Neuronal stem cell (in vitro differentiated cells): ENCODE measurements at regions not wholly inside any gene's neighbourhood (a gene's known extent, or its start where the extent isn't known, plus 50 kb on each side); places are given as distances from the start of the nearest gene placed in this dataset.

Experiments
- DNase-seq: peaks from one replicate; pipeline ENCODE4 v3.0.0-alpha.2; 2013; ENCODE audit warnings: low spot score
- H2AFZ ChIP-seq: one replicate; pipeline ENCODE4 v1.6.1; 2013; ENCODE audit warnings: mild to moderate bottlenecking, low read length, inconsistent platforms
- H2AK5ac ChIP-seq: 2 replicates; pipeline ENCODE4 v1.6.1; 2013; ENCODE audit warnings: low read depth, mild to moderate bottlenecking, inconsistent platforms, low read length, moderate library complexity, mixed read lengths
- H2BK120ac ChIP-seq: 2 replicates; pipeline ENCODE4 v1.6.1; 2013; ENCODE audit warnings: low read depth, mild to moderate bottlenecking, inconsistent platforms, low read length, moderate library complexity, mixed read lengths
- H2BK12ac ChIP-seq: one replicate; pipeline ENCODE4 v1.6.1; 2013; ENCODE audit warnings: low read length, inconsistent platforms
- H2BK15ac ChIP-seq: 2 replicates; pipeline ENCODE4 v1.6.1; 2013; ENCODE audit warnings: mild to moderate bottlenecking, low read length, inconsistent platforms, mixed read lengths
- H2BK5ac ChIP-seq: one replicate; pipeline ENCODE4 v1.6.1; 2013; ENCODE audit warnings: inconsistent platforms, mild to moderate bottlenecking, low read length, moderate library complexity
- H3K14ac ChIP-seq: one replicate; pipeline ENCODE4 v1.6.1; 2013; ENCODE audit warnings: low read length, inconsistent platforms
- H3K18ac ChIP-seq: 2 replicates; pipeline ENCODE4 v1.6.1; 2013; ENCODE audit warnings: low read length, inconsistent platforms
- H3K23ac ChIP-seq: 2 replicates; pipeline ENCODE4 v1.6.1; 2013; ENCODE audit warnings: low read depth, mild to moderate bottlenecking, mixed read lengths, low read length, inconsistent platforms; ENCODE audit not compliant: poor library complexity
- H3K27ac ChIP-seq: replicated peaks from 3 replicates; pipeline ENCODE4 v1.5.1; 2013; ENCODE audit warnings: low read length, inconsistent platforms
- H3K27me3 ChIP-seq, 3 experiments: 2 replicates each; pipeline ENCODE4 v1.6.1; 2013; ENCODE audit warnings: low read length in 3 of 3, mild to moderate bottlenecking in 2 of 3, inconsistent platforms in 1 of 3, low read depth in 1 of 3, mixed read lengths in 1 of 3, moderate library complexity in 1 of 3; ENCODE audit not compliant: control insufficient read depth in 3 of 3, insufficient read depth in 3 of 3
- H3K36me3 ChIP-seq, 2 donors: replicated peaks in 1 of 2; 2 replicates each; pipeline ENCODE4 v1.6.1; 2013; ENCODE audit warnings: low read length in 2 of 2; ENCODE audit not compliant: control insufficient read depth in 2 of 2, insufficient read depth in 2 of 2
- H3K4ac ChIP-seq: 2 replicates; pipeline ENCODE4 v1.6.1; 2013; ENCODE audit warnings: inconsistent platforms, mild to moderate bottlenecking, low read length, moderate library complexity
- H3K4me1 ChIP-seq, 2 donors: 1 replicate in 1 of 2; 2 replicates in 1 of 2; pipeline ENCODE4 v1.6.1; 2013; ENCODE audit warnings: low read length in 2 of 2, low read depth in 1 of 2; ENCODE audit not compliant: control insufficient read depth in 2 of 2, insufficient read depth in 1 of 2
- H3K4me2 ChIP-seq: one replicate; pipeline ENCODE4 v1.6.1; 2013; ENCODE audit warnings: mild to moderate bottlenecking, low read length, inconsistent platforms; ENCODE audit not compliant: insufficient read depth, poor library complexity, severe bottlenecking
- H3K4me3 ChIP-seq, 2 donors: 2 replicates each; pipeline ENCODE4 v1.5.1; 2013; ENCODE audit warnings: low read length in 2 of 2, mild to moderate bottlenecking in 2 of 2, inconsistent platforms in 1 of 2, moderate library complexity in 1 of 2
- H3K79me1 ChIP-seq: one replicate; pipeline ENCODE4 v1.6.1; 2013; ENCODE audit warnings: low read depth, mild to moderate bottlenecking, inconsistent platforms, low read length, moderate library complexity
- H3K9ac ChIP-seq: one replicate; pipeline ENCODE4 v1.6.1; 2013; ENCODE audit warnings: mild to moderate bottlenecking, low read depth, low read length, inconsistent platforms; ENCODE audit not compliant: poor library complexity
- H3K9me3 ChIP-seq, 2 donors: replicated peaks in 1 of 2; 2 replicates each; pipeline versions ENCODE3 to v1.6.1; 2013; ENCODE audit warnings: low read length in 2 of 2, mild to moderate bottlenecking in 2 of 2, inconsistent platforms in 1 of 2, low read depth in 1 of 2, mixed read lengths in 1 of 2, moderate library complexity in 1 of 2; ENCODE audit not compliant: control insufficient read depth in 2 of 2, insufficient read depth in 1 of 2
- H4K8ac ChIP-seq: one replicate; pipeline ENCODE4 v1.6.1; 2013; ENCODE audit warnings: low read depth, mild to moderate bottlenecking, inconsistent platforms, low read length, moderate library complexity
- H4K91ac ChIP-seq: one replicate; pipeline ENCODE4 v1.6.1; 2013; ENCODE audit warnings: low read length, low read depth, mild to moderate bottlenecking, inconsistent platforms; ENCODE audit not compliant: poor library complexity
- WGBS, 2 donors: extraction: QIAGEN DNeasy Blood & Tissue Kit; methylation state at CpG; one replicate each; pipeline ENCODE4 v1.1.7; 2013; ENCODE audit warnings: missing lambda C conversion rate in 2 of 2, mixed read lengths in 1 of 2; ENCODE audit not compliant: insufficient read length in 2 of 2, insufficient replicate concordance in 1 of 2; ENCODE audit errors: extremely low coverage in 2 of 2; 5-methylcytosine and 5-hydroxymethylcytosine counted together

GRCh38 chr6:93163146-93163545, 256.2 kb downstream of the EPHA7 start:
- Histone ChIP-seq H2BK5ac (no peak overlapping the region), H2BK120ac (no peak overlapping the region), H3K9me3 (no peaks in the 10 kb centered on the region), H3K18ac (no peak overlapping the region), H3K4me2 (no peak overlapping the region), H4K8ac (no peak overlapping the region), H3K14ac (no peak overlapping the region), H3K9ac (no peak overlapping the region), H3K4ac (no peak overlapping the region), H2AFZ (no peak overlapping the region), H2BK15ac (no peak overlapping the region), H3K79me1 (no peaks in the 10 kb centered on the region), H3K27ac (no peak overlapping the region), H4K91ac (no peak overlapping the region), H2BK12ac (no peak overlapping the region), H3K27me3 (no peaks in the 10 kb centered on the region), H3K36me3 (no peaks in the 10 kb centered on the region), H3K23ac (no peak overlapping the region), H2AK5ac (no peak overlapping the region), H3K4me1 (no peaks in the 10 kb centered on the region), H3K4me3 (no peak overlapping the region)
- DNase-seq, result no peak
- WGBS, 2 donors, result no CpG with 5 or more reads among the region's 3 CpGs

GRCh38 chr6:93139408-93140081, 279.8 kb downstream of the EPHA7 start:
- Histone ChIP-seq H3K9ac (no peak overlapping the region), H2BK120ac (no peak overlapping the region), H2BK15ac (no peak overlapping the region), H2BK12ac (no peak overlapping the region), H4K8ac (no peak overlapping the region), H2AFZ (no peak overlapping the region), H3K4ac (no peak overlapping the region), H3K79me1 (no peaks in the 10 kb centered on the region), H2BK5ac (no peak overlapping the region), H4K91ac (no peak overlapping the region), H3K9me3 (no peaks in the 10 kb centered on the region), H3K23ac (no peak overlapping the region), H3K36me3 (no peaks in the 10 kb centered on the region), H2AK5ac (no peak overlapping the region), H3K18ac (no peak overlapping the region), H3K4me1 (peaks cover 0 to 4% of the 10 kb centered on the region in 2 donors), H3K27me3 (no peaks in the 10 kb centered on the region), H3K4me3 (no peak overlapping the region), H3K14ac (no peak overlapping the region), H3K27ac (no peak overlapping the region), H3K4me2 (no peak overlapping the region)
- no peak for DNase-seq
- no CpG with 5 or more reads among the region's 4 CpGs for WGBS, 2 donors

DNA sequence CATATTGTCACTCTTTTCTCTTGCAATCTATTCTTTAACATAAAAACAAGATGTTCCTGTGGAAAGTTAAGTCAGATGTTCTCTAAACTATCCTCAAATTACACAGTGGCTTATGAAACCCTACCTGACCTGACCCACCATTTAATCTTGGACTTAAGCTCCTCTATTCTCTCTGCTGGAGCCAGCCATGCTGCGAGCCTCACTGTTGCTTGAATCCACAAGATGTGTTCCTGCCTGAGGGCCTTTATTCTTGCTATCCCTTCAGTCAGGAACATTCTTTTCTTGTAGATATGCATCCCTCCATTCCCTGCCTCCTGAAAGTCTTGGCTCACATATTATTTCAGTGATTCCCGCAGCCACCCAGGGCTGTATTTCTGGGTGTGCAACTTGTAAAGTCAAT, 283.2 kb downstream of the EPHA7 start:
- H2BK15ac ChIP-seq, result no peak overlapping the region
- no peak overlapping the region for H3K27ac ChIP-seq
- H2BK120ac ChIP-seq, result no peak overlapping the region
- DNase-seq, result no peak
- H2BK5ac ChIP-seq, result no peak overlapping the region
- H3K36me3 ChIP-seq, result no peaks in the 10 kb centered on the region
- no peak overlapping the region for H3K4me2 ChIP-seq
- H3K9ac ChIP-seq, result no peak overlapping the region
- peaks cover 0 to 4% of the 10 kb centered on the region in 2 donors for H3K4me1 ChIP-seq
- no peak overlapping the region for H3K14ac ChIP-seq
- no peaks in the 10 kb centered on the region for H3K9me3 ChIP-seq
- no peak overlapping the region for H2AK5ac ChIP-seq
- H4K8ac ChIP-seq, result no peak overlapping the region
- no CpG with 5 or more reads among the region's 2 CpGs for WGBS, 2 donors
- H3K79me1 ChIP-seq, result no peaks in the 10 kb centered on the region
- no peak overlapping the region for H3K18ac ChIP-seq
- no peak overlapping the region for H3K23ac ChIP-seq
- no peak overlapping the region for H4K91ac ChIP-seq
- H3K27me3 ChIP-seq, result no peaks in the 10 kb centered on the region
- no peak overlapping the region for H2AFZ ChIP-seq
- no peak overlapping the region for H2BK12ac ChIP-seq
- no peak overlapping the region for H3K4me3 ChIP-seq
- no peak overlapping the region for H3K4ac ChIP-seq

GRCh38 chr6:93124006-93124632, 295.2 kb downstream of the EPHA7 start:
- Histone ChIP-seq H2AK5ac (no peak overlapping the region), H3K4me2 (no peak overlapping the region), H3K27me3 (no peaks in the 10 kb centered on the region), H3K79me1 (no peaks in the 10 kb centered on the region), H2BK120ac (no peak overlapping the region), H3K9ac (no peak overlapping the region), H4K8ac (no peak overlapping the region), H3K36me3 (no peaks in the 10 kb centered on the region), H3K4ac (no peak overlapping the region), H2AFZ (no peak overlapping the region), H3K4me3 (no peak overlapping the region), H2BK5ac (no peak overlapping the region), H3K4me1 (no peaks in the 10 kb centered on the region), H4K91ac (no peak overlapping the region), H3K27ac (no peak overlapping the region), H3K9me3 (no peaks in the 10 kb centered on the region), H3K23ac (no peak overlapping the region), H2BK12ac (no peak overlapping the region), H3K18ac (no peak overlapping the region), H2BK15ac (no peak overlapping the region), H3K14ac (no peak overlapping the region)
- WGBS, 2 donors, result no CpG with 5 or more reads among the region's 2 CpGs
- no peak for DNase-seq
